ENCODE measurements at regions not wholly inside any gene's neighbourhood (a gene's known extent, or its start where the extent isn't known, plus 50 kb on each side); places are given as distances from the start of the nearest gene placed in this dataset.
A peak's percentile ranks its signal among the peaks of the same experiment; 100 is the strongest.

DNA sequence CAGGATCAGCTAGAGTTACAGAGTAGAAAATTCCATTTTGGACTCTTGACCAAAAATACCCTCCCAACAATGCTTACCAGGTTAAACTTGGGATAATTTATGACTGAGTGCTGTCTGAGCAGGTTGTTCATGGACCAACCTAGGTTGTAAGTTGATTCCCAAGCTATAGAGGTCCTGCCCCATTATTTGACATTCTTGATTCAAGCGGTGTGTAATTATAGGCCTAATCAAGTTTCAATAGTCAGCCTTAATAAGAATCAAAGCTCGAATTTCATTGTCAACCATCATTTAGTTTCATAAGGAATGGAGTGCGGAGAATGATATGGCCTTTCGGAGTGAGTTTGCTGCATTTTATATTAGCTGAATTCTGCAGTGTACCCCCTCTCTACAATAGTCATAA lies 152.8 kb upstream of the FIGN start:
- H3K27me3 ChIP-seq (ENCODE audit: insufficient read depth, poor library complexity, severe bottlenecking), result no peaks in the 10 kb centered on the region
- DNase-seq (ENCODE audit: low spot score) (no peak), ATAC-seq (ENCODE audit: low read depth) (no peak)
- TF ChIP-seq, protein P1, sequence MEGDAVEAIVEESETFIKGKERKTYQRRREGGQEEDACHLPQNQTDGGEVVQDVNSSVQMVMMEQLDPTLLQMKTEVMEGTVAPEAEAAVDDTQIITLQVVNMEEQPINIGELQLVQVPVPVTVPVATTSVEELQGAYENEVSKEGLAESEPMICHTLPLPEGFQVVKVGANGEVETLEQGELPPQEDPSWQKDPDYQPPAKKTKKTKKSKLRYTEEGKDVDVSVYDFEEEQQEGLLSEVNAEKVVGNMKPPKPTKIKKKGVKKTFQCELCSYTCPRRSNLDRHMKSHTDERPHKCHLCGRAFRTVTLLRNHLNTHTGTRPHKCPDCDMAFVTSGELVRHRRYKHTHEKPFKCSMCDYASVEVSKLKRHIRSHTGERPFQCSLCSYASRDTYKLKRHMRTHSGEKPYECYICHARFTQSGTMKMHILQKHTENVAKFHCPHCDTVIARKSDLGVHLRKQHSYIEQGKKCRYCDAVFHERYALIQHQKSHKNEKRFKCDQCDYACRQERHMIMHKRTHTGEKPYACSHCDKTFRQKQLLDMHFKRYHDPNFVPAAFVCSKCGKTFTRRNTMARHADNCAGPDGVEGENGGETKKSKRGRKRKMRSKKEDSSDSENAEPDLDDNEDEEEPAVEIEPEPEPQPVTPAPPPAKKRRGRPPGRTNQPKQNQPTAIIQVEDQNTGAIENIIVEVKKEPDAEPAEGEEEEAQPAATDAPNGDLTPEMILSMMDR (IDR thresholded peaks at IDR 0.05; ENCODE audit: poor library complexity, severe bottlenecking), result no peak
- H3K4me3 ChIP-seq (ENCODE audit: severe bottlenecking), result no peak overlapping the region
- H3K9me3 ChIP-seq (ENCODE audit: severe bottlenecking), result peaks cover 2% of the 10 kb centered on the region
- H3K4me1 ChIP-seq (ENCODE audit: insufficient read depth, poor library complexity, severe bottlenecking), result no peaks in the 10 kb centered on the region
- H3K27ac ChIP-seq (ENCODE audit: poor library complexity, severe bottlenecking), result no peak overlapping the region
- H3K36me3 ChIP-seq (ENCODE audit: low read depth), result no peaks in the 10 kb centered on the region

DNA sequence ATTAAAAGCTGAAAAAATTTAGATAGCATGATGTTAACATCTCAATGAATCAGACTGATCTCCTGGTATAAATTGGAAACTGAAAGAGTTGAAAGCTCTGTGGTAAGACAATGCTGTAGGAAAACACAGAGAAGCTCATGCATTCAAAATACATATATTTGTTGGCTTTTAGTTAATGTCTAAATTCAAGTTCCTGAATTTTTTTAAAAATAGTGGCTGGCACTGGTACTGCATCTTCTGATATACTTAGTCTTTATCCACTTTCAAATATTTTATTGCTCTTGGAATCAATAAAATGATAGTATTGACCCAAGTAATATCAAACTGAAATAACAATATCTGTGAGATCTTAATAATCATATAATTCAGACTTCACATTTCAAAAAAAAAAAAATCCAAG lies 151.4 kb upstream of the FIGN start:
- Histone ChIP-seq H3K27me3 (ENCODE audit: insufficient read depth, poor library complexity, severe bottlenecking) (no peaks in the 10 kb centered on the region), H3K27ac (ENCODE audit: poor library complexity, severe bottlenecking) (no peak overlapping the region), H3K4me3 (ENCODE audit: severe bottlenecking) (no peak overlapping the region), H3K36me3 (ENCODE audit: low read depth) (no peaks in the 10 kb centered on the region), H3K9me3 (ENCODE audit: severe bottlenecking) (peaks cover 2% of the 10 kb centered on the region), H3K4me1 (ENCODE audit: insufficient read depth, poor library complexity, severe bottlenecking) (no peaks in the 10 kb centered on the region)
- no peak for DNase-seq (ENCODE audit: low spot score)
- TF ChIP-seq, protein P1 (IDR thresholded peaks at IDR 0.05; ENCODE audit: poor library complexity, severe bottlenecking), result peak; percentile 30
- no peak for ATAC-seq (ENCODE audit: low read depth)

DNA sequence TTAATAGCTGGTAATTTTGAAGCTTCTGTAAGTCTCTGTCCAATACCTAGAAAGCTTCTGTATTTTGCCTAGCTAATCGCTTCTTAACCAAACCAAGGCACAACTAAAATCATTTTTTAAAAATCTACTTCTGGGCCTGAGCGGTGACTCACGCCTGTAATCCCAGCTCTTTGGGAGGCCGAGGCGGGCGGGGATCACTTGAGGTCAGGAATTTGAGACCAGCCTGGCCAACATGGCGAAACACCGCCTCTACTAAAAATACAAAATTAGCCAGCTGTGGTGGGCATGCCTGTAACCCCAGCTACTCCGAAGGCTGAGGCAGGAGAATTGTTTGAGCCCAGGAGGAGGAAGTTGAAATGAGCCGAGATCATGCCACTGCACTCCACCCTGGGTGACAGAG lies 148.6 kb upstream of the FIGN start:
- H3K27ac ChIP-seq (ENCODE audit: poor library complexity, severe bottlenecking), result no peak overlapping the region
- no peaks in the 10 kb centered on the region for H3K4me1 ChIP-seq (ENCODE audit: insufficient read depth, poor library complexity, severe bottlenecking)
- no peaks in the 10 kb centered on the region for H3K36me3 ChIP-seq (ENCODE audit: low read depth)
- TF ChIP-seq, protein P1 (IDR thresholded peaks at IDR 0.05; ENCODE audit: poor library complexity, severe bottlenecking), result no peak
- no peaks in the 10 kb centered on the region for H3K27me3 ChIP-seq (ENCODE audit: insufficient read depth, poor library complexity, severe bottlenecking)
- peaks cover 2% of the 10 kb centered on the region for H3K9me3 ChIP-seq (ENCODE audit: severe bottlenecking)
- DNase-seq (ENCODE audit: low spot score) (no peak), ATAC-seq (ENCODE audit: low read depth) (no peak)
- H3K4me3 ChIP-seq (ENCODE audit: severe bottlenecking), result no peak overlapping the region

DNA sequence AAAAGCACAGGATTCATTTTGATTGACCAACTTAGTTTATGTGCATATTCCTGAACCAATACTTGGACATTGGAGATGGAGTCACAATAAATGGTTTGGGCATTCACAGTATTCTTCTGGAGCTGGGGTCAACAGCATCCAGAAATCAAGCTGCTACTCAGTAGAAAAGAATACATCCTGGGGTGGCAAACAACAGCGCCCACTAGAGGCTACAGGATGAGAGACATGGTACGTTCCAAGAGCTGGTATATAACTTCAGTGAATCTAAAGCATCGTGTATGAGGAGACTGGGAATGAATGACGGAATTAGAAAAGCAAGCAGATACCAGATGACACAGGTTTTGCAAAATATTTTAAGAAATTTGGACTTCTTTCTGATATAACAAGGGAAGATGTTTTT lies 142.9 kb upstream of the FIGN start:
- no peaks in the 10 kb centered on the region for H3K36me3 ChIP-seq (ENCODE audit: low read depth)
- peaks cover 10% of the 10 kb centered on the region for H3K4me1 ChIP-seq (ENCODE audit: insufficient read depth, poor library complexity, severe bottlenecking)
- no peaks in the 10 kb centered on the region for H3K27me3 ChIP-seq (ENCODE audit: insufficient read depth, poor library complexity, severe bottlenecking)
- ATAC-seq (ENCODE audit: low read depth) (no peak), DNase-seq (ENCODE audit: low spot score) (no peak)
- TF ChIP-seq, protein P1 (IDR thresholded peaks at IDR 0.05; ENCODE audit: poor library complexity, severe bottlenecking), result peak; percentile 46
- H3K4me3 ChIP-seq (ENCODE audit: severe bottlenecking), result no peak overlapping the region
- no peak overlapping the region for H3K27ac ChIP-seq (ENCODE audit: poor library complexity, severe bottlenecking)
- no peaks in the 10 kb centered on the region for H3K9me3 ChIP-seq (ENCODE audit: severe bottlenecking)

DNA sequence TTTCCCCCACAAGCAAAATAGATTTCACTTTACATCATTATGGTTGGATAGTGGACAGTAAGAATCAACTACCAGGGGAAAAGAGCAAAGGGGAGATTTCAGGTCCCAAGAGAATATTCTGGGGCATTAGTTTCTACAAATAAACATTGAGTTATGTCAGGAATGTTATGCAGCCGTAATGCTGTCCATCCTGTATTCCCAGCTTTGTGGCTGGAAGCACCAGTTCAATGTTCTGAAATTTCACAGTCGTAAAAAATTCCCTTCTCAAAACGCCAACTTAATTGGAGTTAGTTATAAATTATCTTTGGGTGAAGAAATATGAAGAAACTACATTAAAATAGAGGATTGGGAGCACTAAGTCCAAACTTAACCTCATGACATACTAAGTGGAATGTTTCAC lies 141.5 kb upstream of the FIGN start:
- no peak overlapping the region for H3K4me3 ChIP-seq (ENCODE audit: severe bottlenecking)
- no peaks in the 10 kb centered on the region for H3K9me3 ChIP-seq (ENCODE audit: severe bottlenecking)
- H3K36me3 ChIP-seq (ENCODE audit: low read depth), result no peaks in the 10 kb centered on the region
- no peak overlapping the region for H3K27ac ChIP-seq (ENCODE audit: poor library complexity, severe bottlenecking)
- ATAC-seq (ENCODE audit: low read depth) (no peak), DNase-seq (ENCODE audit: low spot score) (no peak)
- peaks cover 10% of the 10 kb centered on the region for H3K4me1 ChIP-seq (ENCODE audit: insufficient read depth, poor library complexity, severe bottlenecking)
- no peaks in the 10 kb centered on the region for H3K27me3 ChIP-seq (ENCODE audit: insufficient read depth, poor library complexity, severe bottlenecking)
- TF ChIP-seq, protein P1 (IDR thresholded peaks at IDR 0.05; ENCODE audit: poor library complexity, severe bottlenecking), result no peak
